Activated gamma-delta T cell treated with anti-CD3 and anti-CD28 coated beads, Interleukin-2, amount 50 U/mL, for 16 hours (primary cell): ENCODE measurements at regions not wholly inside any gene's neighbourhood (a gene's known extent, or its start where the extent isn't known, plus 50 kb on each side); places are given as distances from the start of the nearest gene placed in this dataset.
"Not testable (repeated sequence)": the region's sequence is repeated elsewhere in the genome, so short reads cannot be mapped to it uniquely, and the experiment has no call there.

Source experiments
- DNase-seq: peaks from one replicate; pipeline ENCODE4 v3.0.0-alpha.2; 2020; ENCODE audit warnings: low read depth

- DNase-seq, result no peak
Measured at GRCh38 chr22:48079505-48080290, 1317.2 kb downstream of the TBC1D22A start.

- DNase-seq, result no peak
Measured at GRCh38 chr22:48078825-48079224, 1316.4 kb downstream of the TBC1D22A start.

- no peak for DNase-seq
Measured at GRCh38 chr22:48077699-48078098, 1315.2 kb downstream of the TBC1D22A start.

- no peak for DNase-seq
Measured at GRCh38 chr22:48076008-48076407, 1313.6 kb downstream of the TBC1D22A start.

- no peak for DNase-seq
Measured at GRCh38 chr22:48075604-48076003, 1313.2 kb downstream of the TBC1D22A start.

- no peak for DNase-seq
Measured at GRCh38 chr22:48072777-48073176, 1310.3 kb downstream of the TBC1D22A start.

- no peak for DNase-seq
Measured at GRCh38 chr22:48071828-48072227, 1309.4 kb downstream of the TBC1D22A start.

- DNase-seq, result no peak
Measured at GRCh38 chr22:48071305-48071704, 1308.9 kb downstream of the TBC1D22A start.

- DNase-seq, result no peak
Measured at GRCh38 chr22:48070760-48071159, 1308.3 kb downstream of the TBC1D22A start.

GRCh38 chr22:48070083-48070482 lies 1307.6 kb downstream of the TBC1D22A start:
- no peak for DNase-seq

- DNase-seq, result no peak
Measured at GRCh38 chr22:48069256-48069655, 1306.8 kb downstream of the TBC1D22A start.

GRCh38 chr22:48068323-48068885 lies 1306.0 kb downstream of the TBC1D22A start:
- no peak for DNase-seq

- no peak for DNase-seq
Measured at GRCh38 chr22:48065892-48066291, 1303.4 kb downstream of the TBC1D22A start.

GRCh38 chr22:48061726-48062125 lies 1299.3 kb downstream of the TBC1D22A start:
- no peak for DNase-seq

GRCh38 chr22:48060266-48060665 lies 1297.8 kb downstream of the TBC1D22A start:
- DNase-seq, result no peak

GRCh38 chr22:48059521-48059920 lies 1297.1 kb downstream of the TBC1D22A start:
- DNase-seq, result not testable (repeated sequence)

- no peak for DNase-seq
Measured at GRCh38 chr22:48057116-48057835, 1294.8 kb downstream of the TBC1D22A start.

- no peak for DNase-seq
Measured at GRCh38 chr22:48055827-48056226, 1293.4 kb downstream of the TBC1D22A start.

GRCh38 chr22:48055185-48055584 lies 1292.7 kb downstream of the TBC1D22A start:
- DNase-seq, result no peak

GRCh38 chr22:48054596-48054995 lies 1292.1 kb downstream of the TBC1D22A start:
- no peak for DNase-seq

- DNase-seq, result no peak
Measured at GRCh38 chr22:48053973-48054372, 1291.5 kb downstream of the TBC1D22A start.

GRCh38 chr22:48053486-48053885 lies 1291.0 kb downstream of the TBC1D22A start:
- no peak for DNase-seq

- no peak for DNase-seq
Measured at GRCh38 chr22:48052621-48052890, 1290.1 kb downstream of the TBC1D22A start.
